ENCODE measurements at regions not wholly inside any gene's neighbourhood (a gene's known extent, or its start where the extent isn't known, plus 50 kb on each side); places are given as distances from the start of the nearest gene placed in this dataset.

DNA sequence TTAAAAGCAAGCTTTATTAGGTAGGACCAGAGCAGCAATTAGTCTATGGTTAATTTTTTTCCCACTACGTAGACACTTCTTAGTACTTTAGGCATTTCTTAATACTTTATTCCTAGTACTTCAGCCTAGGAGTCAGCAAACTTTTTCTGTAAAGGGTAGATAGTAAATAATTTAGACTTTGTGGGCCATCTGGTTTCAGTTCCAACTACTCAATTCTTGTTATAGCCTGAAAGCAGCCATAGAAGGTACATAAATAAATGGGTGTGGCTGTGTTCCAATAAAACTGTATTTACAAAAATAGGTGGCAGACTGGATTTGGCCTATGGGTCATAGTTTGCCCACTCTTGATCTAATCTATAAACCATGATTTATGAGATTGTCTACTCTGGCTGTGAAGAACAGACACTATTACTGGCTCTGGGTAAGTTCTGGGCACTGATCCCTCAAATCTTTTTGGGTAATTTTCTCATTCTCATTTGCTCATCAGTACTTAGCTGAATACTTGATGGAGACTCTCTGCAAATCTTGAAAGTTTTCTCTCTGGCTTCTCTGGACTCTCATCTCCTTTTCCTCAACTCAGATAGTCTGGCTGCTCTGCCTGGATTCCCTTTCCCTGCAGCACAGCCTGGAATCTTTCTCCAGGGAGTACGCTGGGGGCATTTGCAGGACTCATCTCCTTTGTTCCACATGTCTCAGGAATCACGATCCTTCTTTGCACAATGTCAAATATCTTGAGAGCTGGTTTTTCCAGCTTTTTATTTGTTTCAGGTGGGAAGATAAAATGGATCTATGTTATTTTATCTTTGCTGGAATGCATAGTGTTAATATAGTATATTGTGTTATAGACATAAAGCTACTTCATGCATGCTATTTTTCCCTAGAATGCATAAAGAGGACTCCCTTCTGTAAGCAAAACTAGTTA lies 524.8 kb upstream of the TBL1XR1 start:
- no peaks in the 10 kb centered on the region for H3K27me3 ChIP-seq (ENCODE audit: control insufficient read depth, insufficient read depth, low read length)
- no peaks in the 10 kb centered on the region for H3K4me1 ChIP-seq (ENCODE audit: control insufficient read depth, insufficient read depth, low read length)
- no peaks in the 10 kb centered on the region for H3K36me3 ChIP-seq (ENCODE audit: control insufficient read depth, insufficient read depth, low read length)
- H3K27ac ChIP-seq (ENCODE audit: low read depth, low read length), result no peak overlapping the region
- no peaks in the 10 kb centered on the region for H3K9me3 ChIP-seq (ENCODE audit: control insufficient read depth, insufficient read depth, low read depth, low read length)
- H3K4me3 ChIP-seq (ENCODE audit: low read depth, low read length), result no peak overlapping the region
- H3K9ac ChIP-seq (ENCODE audit: low read length), result no peak overlapping the region

DNA sequence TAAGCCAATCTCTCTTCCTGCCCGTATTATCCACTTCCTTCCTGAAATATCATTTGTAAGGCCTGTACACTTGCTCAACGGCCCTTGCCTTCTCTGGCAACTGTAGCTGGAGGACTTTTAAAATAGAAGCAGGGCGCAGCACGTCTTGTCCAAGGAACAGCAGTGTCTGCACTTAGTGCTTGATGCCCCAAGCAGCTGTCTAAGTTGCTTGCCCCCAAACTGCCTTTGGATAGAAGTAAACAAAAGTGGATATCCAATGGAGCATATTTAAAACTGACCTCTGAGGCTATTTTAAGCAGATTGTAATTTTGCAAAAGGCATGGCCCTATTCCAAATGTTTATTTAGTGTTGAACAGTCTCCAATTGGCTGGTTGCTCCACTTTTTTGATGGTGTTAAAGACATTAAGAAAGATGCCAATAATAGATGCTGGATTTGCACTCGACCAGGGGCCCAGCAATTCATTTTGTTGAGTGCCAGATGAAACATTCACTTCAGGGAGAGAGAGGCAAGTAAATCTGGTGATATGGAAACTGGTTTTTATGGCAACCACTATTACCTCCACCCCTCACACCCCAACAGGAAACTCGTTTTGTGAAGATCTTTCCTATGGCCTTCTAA lies 526.8 kb upstream of the TBL1XR1 start:
- Histone ChIP-seq H3K9ac (ENCODE audit: low read length) (no peak overlapping the region), H3K27me3 (ENCODE audit: control insufficient read depth, insufficient read depth, low read length) (no peaks in the 10 kb centered on the region), H3K27ac (ENCODE audit: low read depth, low read length) (no peak overlapping the region), H3K4me3 (ENCODE audit: low read depth, low read length) (no peak overlapping the region), H3K9me3 (ENCODE audit: control insufficient read depth, insufficient read depth, low read depth, low read length) (no peaks in the 10 kb centered on the region), H3K36me3 (ENCODE audit: control insufficient read depth, insufficient read depth, low read length) (no peaks in the 10 kb centered on the region), H3K4me1 (ENCODE audit: control insufficient read depth, insufficient read depth, low read length) (no peaks in the 10 kb centered on the region)

DNA sequence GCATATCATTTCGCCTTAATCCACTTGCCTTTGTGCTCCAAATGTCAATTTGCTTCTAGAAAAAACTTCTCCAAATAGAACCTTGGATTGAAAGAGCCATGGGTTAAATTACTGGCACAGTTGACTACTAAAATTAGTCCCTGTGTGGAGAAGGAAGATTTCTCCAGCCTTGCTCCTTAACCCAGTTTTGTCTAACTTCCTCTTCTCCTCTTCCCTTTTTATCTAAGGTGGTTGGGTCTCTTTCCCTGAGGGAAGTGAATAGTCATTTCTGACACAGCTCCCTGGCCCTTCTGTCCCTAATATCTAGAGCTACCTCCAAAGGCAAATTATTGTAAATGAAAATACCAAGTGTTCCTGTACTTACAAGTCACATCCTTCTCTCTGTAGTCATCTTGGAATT lies 527.9 kb upstream of the TBL1XR1 start:
- no peak overlapping the region for H3K9ac ChIP-seq (ENCODE audit: low read length)
- no peaks in the 10 kb centered on the region for H3K36me3 ChIP-seq (ENCODE audit: control insufficient read depth, insufficient read depth, low read length)
- no peaks in the 10 kb centered on the region for H3K9me3 ChIP-seq (ENCODE audit: control insufficient read depth, insufficient read depth, low read depth, low read length)
- H3K4me3 ChIP-seq (ENCODE audit: low read depth, low read length), result no peak overlapping the region
- H3K27ac ChIP-seq (ENCODE audit: low read depth, low read length), result no peak overlapping the region
- H3K4me1 ChIP-seq (ENCODE audit: control insufficient read depth, insufficient read depth, low read length), result peaks cover 4% of the 10 kb centered on the region; the same call in 1 of the 2 replicates
- H3K27me3 ChIP-seq (ENCODE audit: control insufficient read depth, insufficient read depth, low read length), result no peaks in the 10 kb centered on the region

DNA sequence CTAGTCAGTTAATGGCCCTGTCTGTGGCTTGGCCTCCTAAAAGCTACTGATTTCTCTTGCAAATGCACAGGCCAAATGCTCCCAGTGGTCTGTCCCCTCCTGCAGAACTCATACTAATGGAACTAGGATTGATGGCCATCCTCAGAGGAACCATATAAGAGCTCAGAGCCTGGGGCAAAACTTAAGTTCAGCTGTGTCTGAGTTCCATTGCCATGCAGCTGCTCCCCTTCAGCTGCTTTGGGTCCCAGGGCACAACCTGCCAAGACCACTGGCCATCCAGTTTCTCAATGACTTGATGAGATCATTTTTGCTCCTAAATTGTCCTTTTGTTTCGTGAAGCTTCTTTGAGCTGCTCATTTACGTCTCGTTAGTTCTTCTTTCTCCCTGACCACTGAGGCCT lies 529.5 kb upstream of the TBL1XR1 start:
- H3K27me3 ChIP-seq (ENCODE audit: control insufficient read depth, insufficient read depth, low read length), result no peaks in the 10 kb centered on the region
- no peak overlapping the region for H3K4me3 ChIP-seq (ENCODE audit: low read depth, low read length)
- no peak overlapping the region for H3K27ac ChIP-seq (ENCODE audit: low read depth, low read length)
- H3K4me1 ChIP-seq (ENCODE audit: control insufficient read depth, insufficient read depth, low read length), result peaks cover 8% of the 10 kb centered on the region
- H3K36me3 ChIP-seq (ENCODE audit: control insufficient read depth, insufficient read depth, low read length), result no peaks in the 10 kb centered on the region
- H3K9ac ChIP-seq (ENCODE audit: low read length), result no peak overlapping the region
- no peaks in the 10 kb centered on the region for H3K9me3 ChIP-seq (ENCODE audit: control insufficient read depth, insufficient read depth, low read depth, low read length)

- Histone ChIP-seq H3K27ac (ENCODE audit: low read depth, low read length) (no peak overlapping the region), H3K27me3 (ENCODE audit: control insufficient read depth, insufficient read depth, low read length) (no peaks in the 10 kb centered on the region), H3K4me3 (ENCODE audit: low read depth, low read length) (no peak overlapping the region), H3K9me3 (ENCODE audit: control insufficient read depth, insufficient read depth, low read depth, low read length) (no peaks in the 10 kb centered on the region), H3K4me1 (ENCODE audit: control insufficient read depth, insufficient read depth, low read length) (peaks cover 8% of the 10 kb centered on the region), H3K36me3 (ENCODE audit: control insufficient read depth, insufficient read depth, low read length) (no peaks in the 10 kb centered on the region), H3K9ac (ENCODE audit: low read length) (no peak overlapping the region)
Measured at GRCh38 chr3:177729956-177730681, 532.8 kb upstream of the TBL1XR1 start.

- H3K27ac ChIP-seq (ENCODE audit: low read depth, low read length), result no peak overlapping the region
- no peaks in the 10 kb centered on the region for H3K9me3 ChIP-seq (ENCODE audit: control insufficient read depth, insufficient read depth, low read depth, low read length)
- no peak overlapping the region for H3K4me3 ChIP-seq (ENCODE audit: low read depth, low read length)
- H3K27me3 ChIP-seq (ENCODE audit: control insufficient read depth, insufficient read depth, low read length), result no peaks in the 10 kb centered on the region
- H3K4me1 ChIP-seq (ENCODE audit: control insufficient read depth, insufficient read depth, low read length), result peaks cover 8% of the 10 kb centered on the region
- no peaks in the 10 kb centered on the region for H3K36me3 ChIP-seq (ENCODE audit: control insufficient read depth, insufficient read depth, low read length)
- no peak overlapping the region for H3K9ac ChIP-seq (ENCODE audit: low read length)
Measured at GRCh38 chr3:177730814-177731213, 533.5 kb upstream of the TBL1XR1 start.

- H3K4me3 ChIP-seq (ENCODE audit: low read depth, low read length), result no peak overlapping the region
- no peaks in the 10 kb centered on the region for H3K36me3 ChIP-seq (ENCODE audit: control insufficient read depth, insufficient read depth, low read length)
- H3K27ac ChIP-seq (ENCODE audit: low read depth, low read length), result no peak overlapping the region
- no peaks in the 10 kb centered on the region for H3K9me3 ChIP-seq (ENCODE audit: control insufficient read depth, insufficient read depth, low read depth, low read length)
- H3K9ac ChIP-seq (ENCODE audit: low read length), result no peak overlapping the region
- H3K4me1 ChIP-seq (ENCODE audit: control insufficient read depth, insufficient read depth, low read length), result peaks cover 8% of the 10 kb centered on the region
- no peaks in the 10 kb centered on the region for H3K27me3 ChIP-seq (ENCODE audit: control insufficient read depth, insufficient read depth, low read length)
Measured at GRCh38 chr3:177731644-177732268, 534.5 kb upstream of the TBL1XR1 start.

DNA sequence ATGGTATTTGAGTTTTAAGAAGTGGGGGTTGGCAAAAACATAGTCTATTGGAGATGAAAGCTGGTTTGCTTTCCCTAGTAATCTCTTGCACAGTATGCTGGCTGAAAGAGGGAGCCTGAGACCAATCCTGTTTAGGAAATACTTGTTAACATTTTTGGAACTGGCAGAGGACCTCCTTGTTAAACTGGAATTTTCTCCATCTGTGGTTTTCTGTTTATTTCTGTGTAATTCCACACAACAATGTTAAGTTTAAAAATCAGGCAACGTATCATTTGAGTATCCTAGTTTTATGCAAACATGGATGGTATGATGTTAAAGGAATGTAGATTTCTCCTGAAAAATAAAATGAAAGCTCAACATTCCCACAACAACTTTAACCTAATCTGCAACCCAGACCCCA lies 536.0 kb upstream of the TBL1XR1 start:
- Histone ChIP-seq H3K4me3 (ENCODE audit: low read depth, low read length) (no peak overlapping the region), H3K4me1 (ENCODE audit: control insufficient read depth, insufficient read depth, low read length) (peaks cover 8% of the 10 kb centered on the region), H3K27ac (ENCODE audit: low read depth, low read length) (no peak overlapping the region), H3K36me3 (ENCODE audit: control insufficient read depth, insufficient read depth, low read length) (no peaks in the 10 kb centered on the region), H3K9me3 (ENCODE audit: control insufficient read depth, insufficient read depth, low read depth, low read length) (no peaks in the 10 kb centered on the region), H3K9ac (ENCODE audit: low read length) (no peak overlapping the region), H3K27me3 (ENCODE audit: control insufficient read depth, insufficient read depth, low read length) (no peaks in the 10 kb centered on the region)

DNA sequence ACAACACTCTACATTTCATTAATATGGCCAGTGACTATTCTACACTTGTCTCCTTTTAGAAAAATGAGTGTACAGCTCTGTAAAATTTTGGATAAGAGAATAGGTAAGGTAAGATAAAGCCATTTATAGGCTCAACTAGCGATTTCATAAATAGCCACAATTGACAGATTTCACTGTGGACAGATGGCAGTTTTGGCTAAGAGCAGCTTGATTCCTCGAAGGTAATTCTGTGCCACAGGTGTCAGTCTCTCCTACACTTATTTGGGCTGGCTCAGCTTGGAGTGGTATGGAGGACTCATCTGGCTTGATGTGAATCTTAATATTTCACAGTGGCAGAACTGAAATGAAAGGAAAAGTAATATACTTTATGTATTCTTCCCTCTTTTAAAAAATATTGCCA lies 536.7 kb upstream of the TBL1XR1 start:
- Histone ChIP-seq H3K9me3 (ENCODE audit: control insufficient read depth, insufficient read depth, low read depth, low read length) (no peaks in the 10 kb centered on the region), H3K4me3 (ENCODE audit: low read depth, low read length) (no peak overlapping the region), H3K4me1 (ENCODE audit: control insufficient read depth, insufficient read depth, low read length) (peaks cover 8% of the 10 kb centered on the region), H3K27ac (ENCODE audit: low read depth, low read length) (no peak overlapping the region), H3K9ac (ENCODE audit: low read length) (no peak overlapping the region), H3K27me3 (ENCODE audit: control insufficient read depth, insufficient read depth, low read length) (no peaks in the 10 kb centered on the region), H3K36me3 (ENCODE audit: control insufficient read depth, insufficient read depth, low read length) (no peaks in the 10 kb centered on the region)

GRCh38 chr3:177735431-177735830 lies 538.1 kb upstream of the TBL1XR1 start:
- H3K9ac ChIP-seq (ENCODE audit: low read length), result no peak overlapping the region
- peaks cover 6% of the 10 kb centered on the region for H3K4me1 ChIP-seq (ENCODE audit: control insufficient read depth, insufficient read depth, low read length)
- H3K9me3 ChIP-seq (ENCODE audit: control insufficient read depth, insufficient read depth, low read depth, low read length), result no peaks in the 10 kb centered on the region
- no peak overlapping the region for H3K4me3 ChIP-seq (ENCODE audit: low read depth, low read length)
- H3K27ac ChIP-seq (ENCODE audit: low read depth, low read length), result no peak overlapping the region
- H3K36me3 ChIP-seq (ENCODE audit: control insufficient read depth, insufficient read depth, low read length), result no peaks in the 10 kb centered on the region
- no peaks in the 10 kb centered on the region for H3K27me3 ChIP-seq (ENCODE audit: control insufficient read depth, insufficient read depth, low read length)

Measured in HUES6 (cell line).